OCI-LY3 (cell line): ENCODE measurements at regions not wholly inside any gene's neighbourhood (a gene's known extent, or its start where the extent isn't known, plus 50 kb on each side); places are given as distances from the start of the nearest gene placed in this dataset.

Source experiments
- H2AFZ ChIP-seq: fragments of 200-600, 300-600 bp; shearing (Covaris generic); 2 replicates; pipeline ENCODE4 v1.6.0; 2014; ENCODE audit warnings: antibody characterized with exemption, low read depth, low read length
- H3K27ac ChIP-seq: fragments of 200-600, 300-600 bp; sonication (generic); 2 replicates; pipeline ENCODE4 v1.5.1; 2014; ENCODE audit warnings: mild to moderate bottlenecking, low read length, moderate library complexity, mixed read lengths
- H3K27me3 ChIP-seq: fragments of 200-600, 300-600 bp; sonication (generic); 2 replicates; pipeline ENCODE4 v1.6.1; 2014; ENCODE audit warnings: low read depth, low read length, mixed read lengths
- H3K36me3 ChIP-seq: fragments of 200-600, 300-600 bp; sonication (generic); replicated peaks from 2 replicates; pipeline ENCODE3; 2014; ENCODE audit warnings: low read depth, low read length, mixed read lengths
- H3K4me1 ChIP-seq: fragments of 300-600, 200-600 bp; sonication (generic); 2 replicates; pipeline ENCODE4 v1.6.1; 2014; ENCODE audit warnings: low read length, mixed read lengths
- H3K4me2 ChIP-seq: fragments of 200-600, 300-600 bp; sonication (generic); 2 replicates; pipeline ENCODE4 v1.6.1; 2014; ENCODE audit warnings: low read length, mixed read lengths
- H3K4me3 ChIP-seq: fragments of 300-600, 200-600 bp; sonication (generic); 2 replicates; pipeline ENCODE4 v1.5.1; 2014; ENCODE audit warnings: antibody characterized with exemption, mild to moderate bottlenecking, low read length, moderate library complexity
- H3K79me2 ChIP-seq: fragments of 300-600, 200-600 bp; shearing (Covaris generic); 2 replicates; pipeline ENCODE4 v1.6.1; 2014; ENCODE audit warnings: mild to moderate bottlenecking, low read length, mixed read lengths
- H3K9ac ChIP-seq: fragments of 300-600, 200-600 bp; shearing (Covaris generic); 2 replicates; pipeline ENCODE4 v1.6.0; 2014; ENCODE audit warnings: mild to moderate bottlenecking, low read length, moderate library complexity
- H3K9me3 ChIP-seq: fragments of 200-600, 300-600 bp; shearing (Covaris generic); 2 replicates; pipeline ENCODE4 v1.6.1; 2014; ENCODE audit warnings: low read length, mixed read lengths; ENCODE audit not compliant: insufficient read depth
- H4K20me1 ChIP-seq: fragments of 200-600, 300-600 bp; sonication (generic); 2 replicates; pipeline ENCODE4 v1.6.1; 2016; ENCODE audit warnings: low read length, mixed read lengths; ENCODE audit not compliant: insufficient read depth
- CTCF ChIP-seq: fragments of 200-600, 300-600 bp; sonication (generic); IDR thresholded peaks from 2 replicates; pipeline ENCODE4 v1.5.1; 2014; ENCODE audit warnings: antibody characterized with exemption, low read length, low read depth
- EZH2phosphoT487 ChIP-seq: fragments of 200-600 bp; shearing (Covaris generic); IDR thresholded peaks from 2 replicates; pipeline ENCODE4 v1.6.1; 2018; ENCODE audit warnings: antibody characterized with exemption, mixed run types, low read depth

GRCh38 chr16:66058172-66058691 lies 308.3 kb upstream of the CDH5 start:
- Histone ChIP-seq H3K79me2 (no peaks in the 10 kb centered on the region), H3K4me3 (no peak overlapping the region), H3K9ac (no peak overlapping the region), H4K20me1 (no peaks in the 10 kb centered on the region), H2AFZ (no peak overlapping the region), H3K27ac (no peak overlapping the region), H3K4me2 (no peak overlapping the region), H3K4me1 (no peaks in the 10 kb centered on the region), H3K36me3 (no peaks in the 10 kb centered on the region), H3K9me3 (no peaks in the 10 kb centered on the region), H3K27me3 (peaks cover 16% of the 10 kb centered on the region)
- TF ChIP-seq EZH2phosphoT487 (no peak), CTCF (no peak)

DNA sequence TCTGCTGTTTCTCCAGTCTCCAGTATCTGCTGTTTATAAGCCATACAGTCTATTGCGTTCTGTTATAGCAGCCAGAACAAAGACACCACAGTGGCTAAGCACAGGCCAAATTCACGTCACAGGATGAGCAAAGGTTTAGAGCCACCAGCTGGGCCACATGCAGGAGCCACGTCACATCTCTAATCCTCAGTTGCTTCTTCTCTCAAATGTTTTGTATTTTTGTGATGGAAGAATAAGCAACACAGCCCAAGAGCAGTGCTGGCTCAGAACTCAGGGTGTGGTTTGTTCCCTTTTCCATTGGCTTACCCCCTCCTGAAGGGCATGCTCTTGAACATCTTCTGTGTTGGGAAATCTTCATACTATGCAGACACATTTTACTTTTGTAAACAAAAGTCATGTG lies 309.4 kb upstream of the CDH5 start:
- no peak overlapping the region for H2AFZ ChIP-seq
- no peaks in the 10 kb centered on the region for H3K4me1 ChIP-seq
- H3K27me3 ChIP-seq, result peaks cover 23% of the 10 kb centered on the region

GRCh38 chr16:66054095-66054494 lies 312.4 kb upstream of the CDH5 start:
- H3K9me3 ChIP-seq, result no peaks in the 10 kb centered on the region
- no peak overlapping the region for H3K4me3 ChIP-seq
- no peaks in the 10 kb centered on the region for H4K20me1 ChIP-seq
- TF ChIP-seq CTCF, result no peak
- no peak for TF ChIP-seq EZH2phosphoT487
- H2AFZ ChIP-seq, result no peak overlapping the region
- H3K27ac ChIP-seq, result no peak overlapping the region
- no peaks in the 10 kb centered on the region for H3K79me2 ChIP-seq
- H3K4me1 ChIP-seq, result no peaks in the 10 kb centered on the region
- H3K4me2 ChIP-seq, result no peak overlapping the region
- no peaks in the 10 kb centered on the region for H3K36me3 ChIP-seq
- H3K9ac ChIP-seq, result no peak overlapping the region
- H3K27me3 ChIP-seq, result peaks cover 23% of the 10 kb centered on the region

More for the DNA sequence above, 309.4 kb upstream of the CDH5 start:
- Histone ChIP-seq H3K9ac (no peak overlapping the region), H3K4me2 (no peak overlapping the region), H3K36me3 (no peaks in the 10 kb centered on the region), H3K79me2 (no peaks in the 10 kb centered on the region), H3K9me3 (no peaks in the 10 kb centered on the region), H4K20me1 (no peaks in the 10 kb centered on the region), H3K4me3 (no peak overlapping the region), H3K27ac (no peak overlapping the region)
- TF ChIP-seq EZH2phosphoT487 (no peak), CTCF (no peak)

DNA sequence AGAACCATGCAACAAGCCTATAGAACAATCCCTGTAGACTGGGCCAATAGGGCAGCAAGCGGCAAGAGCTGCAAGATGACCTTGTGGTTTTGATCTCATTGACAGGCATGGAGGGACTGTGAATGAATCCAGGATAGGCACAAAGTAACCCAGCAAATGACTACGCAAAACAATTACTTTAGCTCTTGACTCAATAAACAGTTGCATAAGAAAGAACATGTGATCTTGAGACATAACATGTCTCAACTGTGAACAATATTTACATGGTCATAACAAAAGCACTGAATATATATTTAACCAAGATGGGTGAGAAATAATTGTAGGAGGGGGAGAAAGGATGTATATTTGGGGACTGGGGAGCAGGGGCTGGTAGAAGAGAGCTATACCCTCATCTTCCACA lies 313.7 kb upstream of the CDH5 start:
- H2AFZ ChIP-seq, result no peak overlapping the region
- H3K27me3 ChIP-seq, result peaks cover 18% of the 10 kb centered on the region
- H3K4me2 ChIP-seq, result no peak overlapping the region
- TF ChIP-seq EZH2phosphoT487 (no peak), CTCF (no peak)
- no peak overlapping the region for H3K9ac ChIP-seq
- no peaks in the 10 kb centered on the region for H3K36me3 ChIP-seq
- H3K27ac ChIP-seq, result no peak overlapping the region
- no peaks in the 10 kb centered on the region for H4K20me1 ChIP-seq
- no peaks in the 10 kb centered on the region for H3K9me3 ChIP-seq
- no peak overlapping the region for H3K4me3 ChIP-seq
- no peaks in the 10 kb centered on the region for H3K4me1 ChIP-seq
- no peaks in the 10 kb centered on the region for H3K79me2 ChIP-seq
